ENCODE measurements at regions not wholly inside any gene's neighbourhood (a gene's known extent, or its start where the extent isn't known, plus 50 kb on each side); places are given as distances from the start of the nearest gene placed in this dataset.

- H3K27ac ChIP-seq (ENCODE audit: low read length): no peak overlapping the region
- H3K27me3 ChIP-seq (ENCODE audit: insufficient read depth, low read depth, low read length): no peaks in the 10 kb centered on the region
- TF ChIP-seq EZH2 (IDR thresholded peaks at IDR 0.05; ENCODE audit: borderline replicate concordance, insufficient read depth, low read length, poor library complexity, severe bottlenecking): no peak
- no peak for TF ChIP-seq SMC3 (conservative IDR thresholded peaks at IDR 0.05; ENCODE audit: poor library complexity)
- TF ChIP-seq, protein P1, sequence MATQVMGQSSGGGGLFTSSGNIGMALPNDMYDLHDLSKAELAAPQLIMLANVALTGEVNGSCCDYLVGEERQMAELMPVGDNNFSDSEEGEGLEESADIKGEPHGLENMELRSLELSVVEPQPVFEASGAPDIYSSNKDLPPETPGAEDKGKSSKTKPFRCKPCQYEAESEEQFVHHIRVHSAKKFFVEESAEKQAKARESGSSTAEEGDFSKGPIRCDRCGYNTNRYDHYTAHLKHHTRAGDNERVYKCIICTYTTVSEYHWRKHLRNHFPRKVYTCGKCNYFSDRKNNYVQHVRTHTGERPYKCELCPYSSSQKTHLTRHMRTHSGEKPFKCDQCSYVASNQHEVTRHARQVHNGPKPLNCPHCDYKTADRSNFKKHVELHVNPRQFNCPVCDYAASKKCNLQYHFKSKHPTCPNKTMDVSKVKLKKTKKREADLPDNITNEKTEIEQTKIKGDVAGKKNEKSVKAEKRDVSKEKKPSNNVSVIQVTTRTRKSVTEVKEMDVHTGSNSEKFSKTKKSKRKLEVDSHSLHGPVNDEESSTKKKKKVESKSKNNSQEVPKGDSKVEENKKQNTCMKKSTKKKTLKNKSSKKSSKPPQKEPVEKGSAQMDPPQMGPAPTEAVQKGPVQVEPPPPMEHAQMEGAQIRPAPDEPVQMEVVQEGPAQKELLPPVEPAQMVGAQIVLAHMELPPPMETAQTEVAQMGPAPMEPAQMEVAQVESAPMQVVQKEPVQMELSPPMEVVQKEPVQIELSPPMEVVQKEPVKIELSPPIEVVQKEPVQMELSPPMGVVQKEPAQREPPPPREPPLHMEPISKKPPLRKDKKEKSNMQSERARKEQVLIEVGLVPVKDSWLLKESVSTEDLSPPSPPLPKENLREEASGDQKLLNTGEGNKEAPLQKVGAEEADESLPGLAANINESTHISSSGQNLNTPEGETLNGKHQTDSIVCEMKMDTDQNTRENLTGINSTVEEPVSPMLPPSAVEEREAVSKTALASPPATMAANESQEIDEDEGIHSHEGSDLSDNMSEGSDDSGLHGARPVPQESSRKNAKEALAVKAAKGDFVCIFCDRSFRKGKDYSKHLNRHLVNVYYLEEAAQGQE (IDR thresholded peaks at IDR 0.05; ENCODE audit: borderline replicate concordance): no peak
- TF ChIP-seq MXI1 (conservative IDR thresholded peaks at IDR 0.05; ENCODE audit: poor library complexity, severe bottlenecking): no peak
- TF ChIP-seq, protein P2, sequence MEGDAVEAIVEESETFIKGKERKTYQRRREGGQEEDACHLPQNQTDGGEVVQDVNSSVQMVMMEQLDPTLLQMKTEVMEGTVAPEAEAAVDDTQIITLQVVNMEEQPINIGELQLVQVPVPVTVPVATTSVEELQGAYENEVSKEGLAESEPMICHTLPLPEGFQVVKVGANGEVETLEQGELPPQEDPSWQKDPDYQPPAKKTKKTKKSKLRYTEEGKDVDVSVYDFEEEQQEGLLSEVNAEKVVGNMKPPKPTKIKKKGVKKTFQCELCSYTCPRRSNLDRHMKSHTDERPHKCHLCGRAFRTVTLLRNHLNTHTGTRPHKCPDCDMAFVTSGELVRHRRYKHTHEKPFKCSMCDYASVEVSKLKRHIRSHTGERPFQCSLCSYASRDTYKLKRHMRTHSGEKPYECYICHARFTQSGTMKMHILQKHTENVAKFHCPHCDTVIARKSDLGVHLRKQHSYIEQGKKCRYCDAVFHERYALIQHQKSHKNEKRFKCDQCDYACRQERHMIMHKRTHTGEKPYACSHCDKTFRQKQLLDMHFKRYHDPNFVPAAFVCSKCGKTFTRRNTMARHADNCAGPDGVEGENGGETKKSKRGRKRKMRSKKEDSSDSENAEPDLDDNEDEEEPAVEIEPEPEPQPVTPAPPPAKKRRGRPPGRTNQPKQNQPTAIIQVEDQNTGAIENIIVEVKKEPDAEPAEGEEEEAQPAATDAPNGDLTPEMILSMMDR (IDR thresholded peaks at IDR 0.05; ENCODE audit: poor library complexity, severe bottlenecking): no peak
- no peak for TF ChIP-seq RAD21 (conservative IDR thresholded peaks at IDR 0.05)
- TF ChIP-seq EP300 (conservative IDR thresholded peaks at IDR 0.05; ENCODE audit: poor library complexity, severe bottlenecking): no peak
- no peak for TF ChIP-seq POLR2AphosphoS5 (IDR thresholded peaks at IDR 0.05)
- TF ChIP-seq TAF1 (IDR thresholded peaks at IDR 0.05; ENCODE audit: low read depth): no peak
- no peak overlapping the region for H3K4me3 ChIP-seq (ENCODE audit: low read length)
- no peaks in the 10 kb centered on the region for H3F3A ChIP-seq (ENCODE audit: insufficient read depth, low read length, poor library complexity, severe bottlenecking)
- no peaks in the 10 kb centered on the region for H4K20me1 ChIP-seq (ENCODE audit: insufficient read depth)
- no peaks in the 10 kb centered on the region for H3K9me2 ChIP-seq (ENCODE audit: insufficient read depth, low read length)
- H3K4me2 ChIP-seq (ENCODE audit: low read length): no peak overlapping the region
- no peaks in the 10 kb centered on the region for H3K36me3 ChIP-seq (ENCODE audit: insufficient read depth, low read length)
- no peaks in the 10 kb centered on the region for H3K9me3 ChIP-seq (ENCODE audit: low read length)
- H3K79me2 ChIP-seq (replicated peaks; ENCODE audit: insufficient read depth, low read length): no peaks in the 10 kb centered on the region
- no peak overlapping the region for H2AFZ ChIP-seq (ENCODE audit: low read depth, low read length)
- H3K9ac ChIP-seq (ENCODE audit: low read length): no peak overlapping the region
Observed at GRCh38 chr2:15700131-15700530, 108.5 kb downstream of the DDX1 start.

DNA sequence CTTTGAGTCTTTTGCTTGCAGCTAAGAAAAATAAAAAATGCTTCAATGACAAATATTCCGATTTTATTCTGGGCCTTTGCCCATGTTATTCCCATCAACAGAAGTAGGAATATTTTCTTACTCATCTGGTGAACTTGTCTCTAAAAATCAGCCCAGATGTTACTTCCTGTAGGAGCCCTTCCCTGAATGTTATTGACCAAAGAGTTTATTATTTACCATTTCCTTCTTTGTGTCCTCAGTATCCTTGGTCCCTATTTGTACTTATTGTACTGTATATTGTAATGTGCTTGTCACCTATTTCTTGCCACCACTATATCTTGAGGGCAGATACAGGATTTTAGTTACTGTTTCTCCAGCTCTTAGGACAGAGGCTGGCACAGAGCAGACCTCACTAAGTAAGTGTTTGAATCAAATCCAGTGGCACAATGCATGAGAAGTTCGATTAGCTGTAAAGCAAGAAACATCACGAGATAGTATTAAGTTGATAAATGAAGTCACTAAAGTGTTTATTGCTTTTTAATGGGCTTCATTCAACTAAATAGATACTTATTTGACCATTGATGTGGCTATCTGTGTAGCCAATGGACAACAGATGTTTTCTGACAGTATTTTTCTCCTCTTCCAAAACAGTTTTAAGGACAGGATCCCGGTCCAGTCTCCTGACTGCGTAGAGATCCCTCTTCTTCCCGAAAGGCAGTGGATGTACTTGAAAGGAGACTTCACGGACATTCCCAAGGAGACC lies 109.1 kb downstream of the DDX1 start:
- Histone ChIP-seq H3K36me3 (ENCODE audit: insufficient read depth, low read length) (no peaks in the 10 kb centered on the region), H3K27me3 (ENCODE audit: insufficient read depth, low read depth, low read length) (no peaks in the 10 kb centered on the region), H3K9me2 (ENCODE audit: insufficient read depth, low read length) (no peaks in the 10 kb centered on the region), H2AFZ (ENCODE audit: low read depth, low read length) (no peak overlapping the region), H3K79me2 (replicated peaks; ENCODE audit: insufficient read depth, low read length) (no peaks in the 10 kb centered on the region), H3K9me3 (ENCODE audit: low read length) (no peaks in the 10 kb centered on the region), H4K20me1 (ENCODE audit: insufficient read depth) (no peaks in the 10 kb centered on the region), H3K4me3 (ENCODE audit: low read length) (no peak overlapping the region), H3K9ac (ENCODE audit: low read length) (no peak overlapping the region), H3K4me2 (ENCODE audit: low read length) (no peak overlapping the region), H3K27ac (ENCODE audit: low read length) (no peak overlapping the region), H3F3A (ENCODE audit: insufficient read depth, low read length, poor library complexity, severe bottlenecking) (no peaks in the 10 kb centered on the region)
- TF ChIP-seq, protein P2 (IDR thresholded peaks at IDR 0.05; ENCODE audit: poor library complexity, severe bottlenecking): no peak
- TF ChIP-seq EZH2 (IDR thresholded peaks at IDR 0.05; ENCODE audit: borderline replicate concordance, insufficient read depth, low read length, poor library complexity, severe bottlenecking) (no peak), SMC3 (conservative IDR thresholded peaks at IDR 0.05; ENCODE audit: poor library complexity) (no peak), TAF1 (IDR thresholded peaks at IDR 0.05; ENCODE audit: low read depth) (no peak), RAD21 (conservative IDR thresholded peaks at IDR 0.05) (no peak), MXI1 (conservative IDR thresholded peaks at IDR 0.05; ENCODE audit: poor library complexity, severe bottlenecking) (no peak), POLR2AphosphoS5 (IDR thresholded peaks at IDR 0.05) (no peak), EP300 (conservative IDR thresholded peaks at IDR 0.05; ENCODE audit: poor library complexity, severe bottlenecking) (no peak)
- TF ChIP-seq, protein P1 (IDR thresholded peaks at IDR 0.05; ENCODE audit: borderline replicate concordance): no peak
